ENCODE measurements at regions not wholly inside any gene's neighbourhood (a gene's known extent, or its start where the extent isn't known, plus 50 kb on each side); places are given as distances from the start of the nearest gene placed in this dataset.

DNA sequence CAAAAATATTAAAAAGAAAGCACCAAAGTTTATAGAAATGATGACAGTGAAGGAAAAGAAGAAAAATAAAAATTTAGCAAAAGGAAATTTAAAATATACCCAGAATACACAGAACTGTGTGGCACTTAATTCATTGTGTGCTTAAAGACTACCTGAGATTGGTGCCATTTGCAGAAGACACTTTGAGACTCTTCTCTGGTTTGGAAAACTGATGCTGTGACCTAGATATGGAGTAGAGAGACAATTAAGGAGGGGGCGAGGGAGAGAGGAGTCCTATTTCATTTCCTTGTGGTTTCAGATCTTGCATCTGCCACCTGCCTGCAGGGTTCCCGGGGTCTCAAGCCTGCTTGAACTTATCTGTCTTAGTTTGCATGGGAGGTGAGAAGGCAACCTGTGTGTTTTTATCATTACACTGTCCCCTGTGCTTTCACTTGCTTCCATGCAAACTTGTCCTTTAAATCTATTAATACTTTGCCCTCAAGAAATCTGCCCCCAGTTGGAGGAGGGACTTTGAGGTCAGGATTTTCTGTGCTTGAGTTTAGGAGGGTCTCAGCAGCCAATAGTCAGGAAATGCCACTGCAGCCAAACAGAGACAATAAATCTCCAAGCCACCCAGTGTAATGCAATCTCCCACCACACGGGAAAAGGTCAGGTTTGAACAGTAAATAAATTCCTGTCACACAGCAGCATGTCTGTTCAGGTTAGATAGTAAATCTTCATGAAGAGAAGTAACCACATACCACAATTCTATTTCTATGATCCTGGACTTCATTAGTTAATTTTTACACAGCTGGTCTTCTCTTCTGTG lies 119.4 kb downstream of the CAND1 start:
- Histone ChIP-seq H3K27ac (no peak overlapping the region), H3K4me3 (ENCODE audit: low read depth, low read length) (no peak overlapping the region), H3K9me3 (ENCODE audit: severe bottlenecking) (no peaks in the 10 kb centered on the region), H3K36me3 (no peaks in the 10 kb centered on the region), H3K27me3 (ENCODE audit: insufficient read depth, low read depth, severe bottlenecking) (no peaks in the 10 kb centered on the region)
- peak; percentile 19 for DNase-seq
- TF ChIP-seq, protein P1, sequence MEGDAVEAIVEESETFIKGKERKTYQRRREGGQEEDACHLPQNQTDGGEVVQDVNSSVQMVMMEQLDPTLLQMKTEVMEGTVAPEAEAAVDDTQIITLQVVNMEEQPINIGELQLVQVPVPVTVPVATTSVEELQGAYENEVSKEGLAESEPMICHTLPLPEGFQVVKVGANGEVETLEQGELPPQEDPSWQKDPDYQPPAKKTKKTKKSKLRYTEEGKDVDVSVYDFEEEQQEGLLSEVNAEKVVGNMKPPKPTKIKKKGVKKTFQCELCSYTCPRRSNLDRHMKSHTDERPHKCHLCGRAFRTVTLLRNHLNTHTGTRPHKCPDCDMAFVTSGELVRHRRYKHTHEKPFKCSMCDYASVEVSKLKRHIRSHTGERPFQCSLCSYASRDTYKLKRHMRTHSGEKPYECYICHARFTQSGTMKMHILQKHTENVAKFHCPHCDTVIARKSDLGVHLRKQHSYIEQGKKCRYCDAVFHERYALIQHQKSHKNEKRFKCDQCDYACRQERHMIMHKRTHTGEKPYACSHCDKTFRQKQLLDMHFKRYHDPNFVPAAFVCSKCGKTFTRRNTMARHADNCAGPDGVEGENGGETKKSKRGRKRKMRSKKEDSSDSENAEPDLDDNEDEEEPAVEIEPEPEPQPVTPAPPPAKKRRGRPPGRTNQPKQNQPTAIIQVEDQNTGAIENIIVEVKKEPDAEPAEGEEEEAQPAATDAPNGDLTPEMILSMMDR (IDR thresholded peaks at IDR 0.05; ENCODE audit: low read depth, low read length) = peak; percentile 31; the same call in 1 of the 2 replicates

DNA sequence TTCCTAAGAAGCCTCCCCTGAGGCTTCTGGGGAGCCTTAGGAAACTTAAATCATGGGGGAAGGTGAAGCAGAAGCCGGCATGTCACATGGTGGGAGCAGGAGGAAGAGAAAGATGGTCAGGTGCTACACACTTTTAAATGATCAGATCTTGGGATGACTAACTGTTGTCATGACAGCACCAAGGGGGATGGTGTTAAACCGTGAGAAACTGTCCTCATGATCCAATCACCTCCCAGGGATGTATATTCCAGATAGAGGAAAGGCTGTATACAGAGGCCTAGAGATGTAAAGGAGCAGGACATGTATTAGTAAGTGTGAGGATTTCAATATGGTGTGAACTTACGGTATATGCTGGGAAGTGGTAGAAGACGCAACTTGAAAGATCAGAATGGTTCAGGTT lies 121.1 kb downstream of the CAND1 start:
- H3K4me3 ChIP-seq (ENCODE audit: low read depth, low read length) = no peak overlapping the region
- no peaks in the 10 kb centered on the region for H3K36me3 ChIP-seq
- no peaks in the 10 kb centered on the region for H3K27me3 ChIP-seq (ENCODE audit: insufficient read depth, low read depth, severe bottlenecking)
- DNase-seq = no peak
- TF ChIP-seq, protein P1 (IDR thresholded peaks at IDR 0.05; ENCODE audit: low read depth, low read length) = no peak
- no peak overlapping the region for H3K27ac ChIP-seq
- no peaks in the 10 kb centered on the region for H3K9me3 ChIP-seq (ENCODE audit: severe bottlenecking)

DNA sequence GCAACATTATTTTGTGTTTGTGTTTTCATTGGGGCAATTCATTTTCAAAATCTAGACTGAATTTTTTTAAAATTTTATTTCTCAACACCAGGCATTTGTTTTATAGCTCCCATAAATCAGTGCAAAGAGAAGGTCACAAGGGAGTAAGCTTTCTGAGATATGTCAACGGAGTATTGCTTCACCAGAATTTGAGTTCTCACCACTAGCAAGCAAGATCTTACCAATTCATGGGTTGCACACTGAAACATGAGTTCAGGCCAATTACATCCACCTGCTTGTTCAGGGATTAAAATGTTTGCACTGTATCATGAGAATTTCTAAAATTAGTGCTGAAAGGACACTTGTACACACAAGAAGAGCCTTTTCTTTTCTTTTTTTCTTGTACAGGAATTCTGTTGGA lies 121.9 kb downstream of the CAND1 start:
- Histone ChIP-seq H3K27me3 (ENCODE audit: insufficient read depth, low read depth, severe bottlenecking) (no peaks in the 10 kb centered on the region), H3K4me3 (ENCODE audit: low read depth, low read length) (no peak overlapping the region), H3K27ac (no peak overlapping the region), H3K36me3 (no peaks in the 10 kb centered on the region), H3K9me3 (ENCODE audit: severe bottlenecking) (no peaks in the 10 kb centered on the region)
- TF ChIP-seq, protein P1 (IDR thresholded peaks at IDR 0.05; ENCODE audit: low read depth, low read length) = no peak
- DNase-seq = no peak

DNA sequence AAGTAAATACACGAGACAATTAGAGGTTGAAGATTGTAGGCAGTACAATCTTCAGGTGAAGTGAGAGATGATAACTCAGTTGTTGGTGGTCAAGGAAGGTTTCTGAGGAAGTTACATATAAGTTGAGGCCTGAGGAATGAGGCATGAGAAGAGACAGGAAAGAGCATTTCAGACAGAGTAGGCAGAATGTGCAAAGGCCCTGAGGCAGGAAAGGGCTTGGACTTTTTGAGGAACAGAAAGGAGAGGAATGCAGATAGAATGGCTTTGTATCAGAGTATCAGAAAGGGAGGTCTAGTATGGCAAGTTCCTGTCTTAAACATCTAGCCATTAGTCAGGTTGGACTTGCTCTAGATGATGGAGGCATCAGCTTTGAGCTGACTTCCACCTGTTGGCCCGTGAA lies 122.5 kb downstream of the CAND1 start:
- Histone ChIP-seq H3K9me3 (ENCODE audit: severe bottlenecking) (no peaks in the 10 kb centered on the region), H3K36me3 (no peaks in the 10 kb centered on the region), H3K4me3 (ENCODE audit: low read depth, low read length) (no peak overlapping the region), H3K27ac (no peak overlapping the region), H3K27me3 (ENCODE audit: insufficient read depth, low read depth, severe bottlenecking) (no peaks in the 10 kb centered on the region)
- no peak for DNase-seq
- TF ChIP-seq, protein P1 (IDR thresholded peaks at IDR 0.05; ENCODE audit: low read depth, low read length) = no peak

DNA sequence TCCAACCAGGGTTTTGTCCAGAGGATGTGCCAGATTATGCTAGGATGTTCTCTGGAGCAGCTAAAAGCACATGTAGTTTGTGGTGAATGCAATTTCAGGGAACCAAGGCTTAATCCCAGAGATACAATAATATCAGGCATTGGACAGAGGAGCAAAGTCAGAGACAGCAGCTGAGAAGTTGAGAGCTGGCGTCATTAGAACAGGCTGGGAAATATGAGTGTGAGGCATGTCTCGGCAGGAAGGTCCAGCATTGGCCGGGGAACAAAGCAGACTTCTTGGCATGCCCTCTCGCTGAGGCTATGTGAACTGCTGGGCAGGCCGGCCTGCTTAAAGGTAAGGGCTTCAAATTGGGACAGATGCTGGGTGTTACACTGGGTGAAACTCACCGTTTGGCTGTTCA lies 125.4 kb downstream of the CAND1 start:
- Histone ChIP-seq H3K27me3 (ENCODE audit: insufficient read depth, low read depth, severe bottlenecking) (no peaks in the 10 kb centered on the region), H3K4me3 (ENCODE audit: low read depth, low read length) (no peak overlapping the region), H3K27ac (no peak overlapping the region), H3K36me3 (no peaks in the 10 kb centered on the region), H3K9me3 (ENCODE audit: severe bottlenecking) (no peaks in the 10 kb centered on the region)
- DNase-seq = no peak
- TF ChIP-seq, protein P1 (IDR thresholded peaks at IDR 0.05; ENCODE audit: low read depth, low read length) = no peak

DNA sequence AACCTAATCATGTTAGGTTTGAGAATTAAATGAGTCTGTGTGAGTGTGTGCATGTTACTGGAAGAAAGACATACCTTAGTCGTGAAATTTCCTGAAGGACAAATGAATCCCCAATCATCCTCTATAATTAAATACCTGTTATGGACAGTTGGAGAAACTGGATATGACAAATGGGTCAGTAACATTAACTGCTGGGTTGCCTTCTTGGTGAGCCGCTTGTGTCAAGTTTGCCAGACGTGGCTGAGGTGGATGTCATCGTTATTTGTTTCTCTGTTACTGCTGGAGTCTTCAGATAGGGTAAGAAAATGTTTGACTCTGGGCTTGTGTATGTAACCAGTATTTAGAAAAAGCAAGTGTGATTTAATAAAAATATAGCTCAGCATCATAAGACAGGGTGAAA lies 131.6 kb downstream of the CAND1 start:
- Histone ChIP-seq H3K27me3 (ENCODE audit: insufficient read depth, low read depth, severe bottlenecking) (no peaks in the 10 kb centered on the region), H3K9me3 (ENCODE audit: severe bottlenecking) (no peaks in the 10 kb centered on the region), H3K4me3 (ENCODE audit: low read depth, low read length) (no peak overlapping the region), H3K36me3 (no peaks in the 10 kb centered on the region), H3K27ac (no peak overlapping the region)
- TF ChIP-seq, protein P1 (IDR thresholded peaks at IDR 0.05; ENCODE audit: low read depth, low read length) = no peak
- DNase-seq = no peak
